Hepatocyte (in vitro differentiated cells): ENCODE measurements at regions not wholly inside any gene's neighbourhood (a gene's known extent, or its start where the extent isn't known, plus 50 kb on each side); places are given as distances from the start of the nearest gene placed in this dataset.

Experiments used
- CTCF ChIP-seq: fragments of 200-600 bp; sonication (generic); IDR thresholded peaks from 2 replicates; pipeline ENCODE4 v1.5.1; 2016; ENCODE audit warnings: antibody characterized with exemption, mild to moderate bottlenecking; ENCODE audit not compliant: poor library complexity
- EZH2phosphoT487 ChIP-seq: fragments of 200-600 bp; sonication (generic); IDR thresholded peaks from one replicate; pipeline ENCODE4 v1.6.1; 2018; ENCODE audit warnings: antibody characterized with exemption, mild to moderate bottlenecking, low read depth, moderate library complexity; ENCODE audit not compliant: unreplicated experiment, severe bottlenecking

DNA sequence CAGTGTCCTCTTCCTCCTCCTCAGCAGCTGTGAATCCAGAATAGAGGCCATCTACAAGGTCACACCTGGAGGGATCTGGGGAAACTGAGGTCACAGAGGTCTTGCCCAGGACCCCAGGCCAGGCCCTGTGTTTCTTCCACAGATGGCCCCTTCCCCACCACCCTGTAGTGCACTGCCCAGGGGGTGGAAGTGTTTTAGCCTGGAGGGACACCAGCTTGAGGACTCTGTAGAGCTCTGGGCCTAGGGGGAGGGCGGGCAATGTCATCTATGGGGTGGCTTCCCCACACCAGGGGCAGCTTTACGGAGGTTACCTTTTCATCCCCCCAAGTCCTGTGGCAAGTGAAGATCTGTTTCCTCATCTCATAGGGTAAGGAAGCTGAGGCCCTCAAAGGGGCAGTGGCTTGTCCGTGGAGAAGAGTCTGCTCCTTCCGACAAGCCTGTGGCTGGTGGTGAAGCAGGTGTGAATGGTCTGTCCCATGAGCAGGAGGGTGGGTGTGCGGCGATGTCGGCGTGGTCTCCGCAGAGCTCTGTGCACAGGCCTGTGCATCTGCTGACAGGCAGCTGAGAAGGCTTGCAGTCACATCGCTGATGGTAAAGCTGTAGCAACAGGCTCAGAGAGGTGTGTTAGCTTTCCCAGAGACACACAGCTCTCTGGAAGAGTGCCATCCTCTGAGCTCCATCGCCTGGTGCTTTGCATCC is 74.1 kb upstream of the WNT7B start:
- TF ChIP-seq CTCF = no peak
- TF ChIP-seq EZH2phosphoT487 = no peak
